GM12878 (cell line): ENCODE measurements at regions not wholly inside any gene's neighbourhood (a gene's known extent, or its start where the extent isn't known, plus 50 kb on each side); places are given as distances from the start of the nearest gene placed in this dataset.

Source experiments
- ATAC-seq: fragments of 200-7000 bp; cut with Tn5 transposase; 3 replicates; pipeline ENCODE4 v1.9.1; 2020; ENCODE audit warnings: mild to moderate bottlenecking, moderate library complexity
- BruUV-seq: library from RNA; stranded (reverse); fragments of 400-500 nt; replicated peaks from 2 replicates; lab custom pipeline; 2021; lab: Mats Ljungman, UMichigan
- CTCF ChIA-PET: fragments of 300-600 bp; sonication (Branson Sonifier 250); formaldehyde crosslinking; extraction: SDS; loops from one replicate; lab custom pipeline; 2021; ENCODE audit warnings: inconsistent platforms; lab: Yijun Ruan, JAX
- POLR2A ChIA-PET: fragments of 350-600 bp; formaldehyde crosslinking; extraction: SDS; loops from one replicate; lab custom pipeline; 2021; ENCODE audit warnings: inconsistent platforms; lab: Charles Lee
- RAD21 ChIA-PET: fragments of 300-600 bp; sonication (Branson Sonifier 250); formaldehyde crosslinking; loops from one replicate; lab custom pipeline; 2023; ENCODE audit warnings: antibody characterized with exemption; ENCODE audit not compliant: unreplicated experiment; lab: Charles Lee
- SMC1A ChIA-PET: fragments of 300-600 bp; sonication (Branson Sonifier 250); formaldehyde crosslinking; loops from one replicate; lab custom pipeline; 2023; ENCODE audit not compliant: unreplicated experiment, uncharacterized antibody; lab: Charles Lee
- DNase-seq: peaks from one replicate; pipeline ENCODE4 v3.0.0-alpha.2; 2011; ENCODE audit warnings: low read depth, low spot score
- FAIRE-seq: peaks from 3 replicates; lab custom pipeline; 2011; peaks lifted over from hg19 to GRCh38; lab: Jason Lieb, UNC
- H2AFZ ChIP-seq: 2 replicates; pipeline ENCODE4 v1.6.0; 2011; ENCODE audit warnings: low read depth, low read length, control low read depth; ENCODE audit not compliant: control insufficient read depth
- H3K27ac ChIP-seq: 2 replicates; pipeline ENCODE4 v1.5.1; 2011; ENCODE audit warnings: control low read depth; ENCODE audit not compliant: control insufficient read depth, insufficient read depth
- H3K27me3 ChIP-seq, 2 experiments: replicated peaks in 1 of 2; 2 replicates each; pipeline versions ENCODE4 v1.6.0 to v1.6.1; 2011; ENCODE audit warnings: low read length in 1 of 2; ENCODE audit not compliant: control insufficient read depth in 2 of 2, insufficient read depth in 2 of 2
- H3K36me3 ChIP-seq, 2 experiments: 2 replicates each; pipeline ENCODE4 v1.5.1; 2011; ENCODE audit warnings: low read length in 1 of 2; ENCODE audit not compliant: control insufficient read depth in 2 of 2, insufficient read depth in 2 of 2
- H3K4me1 ChIP-seq: 2 replicates; pipeline ENCODE4 v1.6.1; 2011; ENCODE audit warnings: mild to moderate bottlenecking, low read length, moderate library complexity, mixed read lengths; ENCODE audit not compliant: control insufficient read depth, insufficient read depth
- H3K4me2 ChIP-seq: 2 replicates; pipeline ENCODE4 v1.6.0; 2011; ENCODE audit warnings: control low read depth; ENCODE audit not compliant: control insufficient read depth, insufficient read depth
- H3K4me3 ChIP-seq: fragments of 200-600 bp; sonication (generic); 2 replicates; pipeline ENCODE4 v1.5.1; 2016
- H3K79me2 ChIP-seq: 2 replicates; pipeline ENCODE4 v1.6.0; 2011; ENCODE audit warnings: low read length; ENCODE audit not compliant: control insufficient read depth, insufficient read depth
- H3K9ac ChIP-seq: 2 replicates; pipeline ENCODE4 v1.8.0; 2011; ENCODE audit warnings: low read length, control low read depth, mixed read lengths; ENCODE audit not compliant: control insufficient read depth, insufficient read depth
- H3K9me3 ChIP-seq: replicated peaks from 3 replicates; pipeline ENCODE4 v1.5.1; 2011; ENCODE audit warnings: mild to moderate bottlenecking, low read length; ENCODE audit not compliant: control insufficient read depth, insufficient read depth
- H4K20me1 ChIP-seq: 2 replicates; pipeline ENCODE4 v1.6.0; 2011; ENCODE audit not compliant: control insufficient read depth, insufficient read depth
- EGR1 ChIP-seq, 2 experiments: IDR thresholded peaks; 1 replicate in 1 of 2; 2 replicates in 1 of 2; pipeline ENCODE4 v1.6.1; 2011 to 2012; ENCODE audit warnings: low read depth in 2 of 2, low read length in 2 of 2, borderline replicate concordance in 1 of 2, mild to moderate bottlenecking in 1 of 2, moderate library complexity in 1 of 2
- EP300 ChIP-seq, 2 experiments: fragments of 150-350 bp in 1 of 2; IDR thresholded peaks; 2 replicates each; pipeline ENCODE4 v1.6.1; 2011 to 2012; ENCODE audit warnings: low read depth in 2 of 2, low read length in 2 of 2, borderline replicate concordance in 1 of 2, improper control_type of control experiment in 1 of 2, inconsistent platforms in 1 of 2; ENCODE audit not compliant: control insufficient read depth in 1 of 2
- FOS ChIP-seq: IDR thresholded peaks from 3 replicates; pipeline ENCODE4 v1.6.1; 2011; ENCODE audit warnings: borderline replicate concordance; ENCODE audit not compliant: insufficient read length; ENCODE audit errors: extremely low read depth
- FOXK2 ChIP-seq: fragments of 450-650 bp; IDR thresholded peaks from 2 replicates; pipeline ENCODE4 v1.6.1; 2017; ENCODE audit warnings: mild to moderate bottlenecking, moderate library complexity
- JUND ChIP-seq: IDR thresholded peaks from 2 replicates; pipeline ENCODE4 v1.6.1; 2012; ENCODE audit warnings: low read depth, mild to moderate bottlenecking, low read length, improper control_type of control experiment, moderate library complexity
- PML ChIP-seq: IDR thresholded peaks from 2 replicates; pipeline ENCODE4 v1.6.1; 2012; ENCODE audit warnings: low read length, inconsistent platforms
- SMAD1 ChIP-seq: fragments of 450-650 bp; IDR thresholded peaks from 2 replicates; pipeline ENCODE4 v1.6.1; 2018; ENCODE audit warnings: mild to moderate bottlenecking, low read depth; ENCODE audit not compliant: partially characterized antibody
- SMC3 ChIP-seq: IDR thresholded peaks from 2 replicates; pipeline ENCODE4 v1.6.1; 2011; ENCODE audit warnings: low read length, improper control_type of control experiment, borderline replicate concordance
- SREBF1 ChIP-seq: IDR thresholded peaks from 2 replicates; pipeline ENCODE4 v1.6.1; 2012; ENCODE audit warnings: mild to moderate bottlenecking, low read length
- WGBS: methylation state at CpG from one replicate; pipeline ENCODE4 v1.1.6; 2016; ENCODE audit warnings: low lambda C conversion rate; ENCODE audit not compliant: insufficient replicate concordance, insufficient coverage; ENCODE audit errors: missing lambda C conversion rate; 5-methylcytosine and 5-hydroxymethylcytosine counted together
- in situ Hi-C: fragments of 300-500 bp; cut with MboI; formaldehyde crosslinking; loops from 9 replicates; pipeline ENCODE4 v1.14.3; 2018; ENCODE audit warnings: mixed read lengths
- intact Hi-C: fragments of 100-400 bp; cut with micrococcal nuclease; formaldehyde crosslinking; loops from one replicate; pipeline ENCODE4 v1.14.2; 2022; ENCODE audit not compliant: unreplicated experiment
- TF ChIP-seq, protein P1 (sequence below): IDR thresholded peaks from 2 replicates; pipeline ENCODE4 v1.6.1; 2011; ENCODE audit warnings: low read depth, mild to moderate bottlenecking, low read length, moderate library complexity, borderline replicate concordance; ENCODE audit errors: extremely low read depth
- TF ChIP-seq, protein P2 (sequence below): fragments of 450-650 bp; IDR thresholded peaks from 2 replicates; pipeline ENCODE4 v1.6.1; 2016; ENCODE audit warnings: mild to moderate bottlenecking, moderate library complexity, borderline replicate concordance
- TF ChIP-seq, protein P3 (sequence below): fragments of 450-650 bp; formaldehyde crosslinking; IDR thresholded peaks from 2 replicates; pipeline ENCODE4 v1.4.0; 2020; ENCODE audit warnings: mild to moderate bottlenecking, moderate library complexity

DNA sequence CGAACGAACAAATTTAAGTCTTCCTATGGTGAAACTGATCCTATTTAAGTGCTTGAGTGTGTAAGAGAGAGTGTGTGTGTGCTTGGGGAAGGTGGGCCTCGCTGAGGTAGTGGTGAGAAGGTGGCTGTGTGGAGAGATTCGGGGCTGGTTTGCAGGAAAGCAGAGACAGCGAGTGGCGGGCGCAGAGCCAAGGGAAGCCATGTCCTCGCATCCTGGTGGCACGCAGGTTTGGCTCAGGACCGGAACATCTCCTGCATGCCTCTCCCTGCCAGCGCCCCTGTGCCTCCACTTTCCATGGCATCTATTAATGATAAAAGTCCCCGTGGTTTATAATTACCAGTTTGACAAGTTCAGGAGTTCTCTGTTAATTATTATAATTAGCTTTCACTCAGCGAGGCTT, 383.1 kb upstream of the CADM1 start (continued):
- TF ChIP-seq EGR1 (IDR thresholded peaks at IDR 0.05; ENCODE audit: borderline replicate concordance in 1 of 2, low read depth in 2 of 2, low read length in 2 of 2) = no peak
- no peak for TF ChIP-seq PML

- H3K9me3 ChIP-seq = no peaks in the 10 kb centered on the region; the same call in 1 of the 3 replicates
- DNase-seq (no peak), FAIRE-seq (no peak), ATAC-seq (no peak)
- H3K36me3 ChIP-seq = no peaks in the 10 kb centered on the region
- ChIA-PET RAD21 (no interaction called here), CTCF (interaction anchor here (1.5 to 2.6 kb wide), 2 partner anchors 11 to 25 kb away, joined by 5 read pairs; no protein-coding TSS in a partner anchor), SMC1A (no interaction called here), POLR2A (no interaction called here)
- no peaks in the 10 kb centered on the region for H4K20me1 ChIP-seq
- no peak overlapping the region for H3K27ac ChIP-seq
- no peak overlapping the region for H3K9ac ChIP-seq
- H3K79me2 ChIP-seq = no peaks in the 10 kb centered on the region
- intact Hi-C loops = no loop called here
- TF ChIP-seq, protein P1, sequence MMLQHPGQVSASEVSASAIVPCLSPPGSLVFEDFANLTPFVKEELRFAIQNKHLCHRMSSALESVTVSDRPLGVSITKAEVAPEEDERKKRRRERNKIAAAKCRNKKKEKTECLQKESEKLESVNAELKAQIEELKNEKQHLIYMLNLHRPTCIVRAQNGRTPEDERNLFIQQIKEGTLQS = no peak
- TF ChIP-seq EP300 (IDR thresholded peaks at IDR 0.05; ENCODE audit: borderline replicate concordance in 1 of 2, control insufficient read depth in 1 of 2, low read depth in 2 of 2, low read length in 2 of 2) (no peak), SMC3 (no peak), FOS (no peak), FOXK2 (no peak), SMAD1 (no peak), JUND (no peak), SREBF1 (no peak)
- TF ChIP-seq, protein P2, sequence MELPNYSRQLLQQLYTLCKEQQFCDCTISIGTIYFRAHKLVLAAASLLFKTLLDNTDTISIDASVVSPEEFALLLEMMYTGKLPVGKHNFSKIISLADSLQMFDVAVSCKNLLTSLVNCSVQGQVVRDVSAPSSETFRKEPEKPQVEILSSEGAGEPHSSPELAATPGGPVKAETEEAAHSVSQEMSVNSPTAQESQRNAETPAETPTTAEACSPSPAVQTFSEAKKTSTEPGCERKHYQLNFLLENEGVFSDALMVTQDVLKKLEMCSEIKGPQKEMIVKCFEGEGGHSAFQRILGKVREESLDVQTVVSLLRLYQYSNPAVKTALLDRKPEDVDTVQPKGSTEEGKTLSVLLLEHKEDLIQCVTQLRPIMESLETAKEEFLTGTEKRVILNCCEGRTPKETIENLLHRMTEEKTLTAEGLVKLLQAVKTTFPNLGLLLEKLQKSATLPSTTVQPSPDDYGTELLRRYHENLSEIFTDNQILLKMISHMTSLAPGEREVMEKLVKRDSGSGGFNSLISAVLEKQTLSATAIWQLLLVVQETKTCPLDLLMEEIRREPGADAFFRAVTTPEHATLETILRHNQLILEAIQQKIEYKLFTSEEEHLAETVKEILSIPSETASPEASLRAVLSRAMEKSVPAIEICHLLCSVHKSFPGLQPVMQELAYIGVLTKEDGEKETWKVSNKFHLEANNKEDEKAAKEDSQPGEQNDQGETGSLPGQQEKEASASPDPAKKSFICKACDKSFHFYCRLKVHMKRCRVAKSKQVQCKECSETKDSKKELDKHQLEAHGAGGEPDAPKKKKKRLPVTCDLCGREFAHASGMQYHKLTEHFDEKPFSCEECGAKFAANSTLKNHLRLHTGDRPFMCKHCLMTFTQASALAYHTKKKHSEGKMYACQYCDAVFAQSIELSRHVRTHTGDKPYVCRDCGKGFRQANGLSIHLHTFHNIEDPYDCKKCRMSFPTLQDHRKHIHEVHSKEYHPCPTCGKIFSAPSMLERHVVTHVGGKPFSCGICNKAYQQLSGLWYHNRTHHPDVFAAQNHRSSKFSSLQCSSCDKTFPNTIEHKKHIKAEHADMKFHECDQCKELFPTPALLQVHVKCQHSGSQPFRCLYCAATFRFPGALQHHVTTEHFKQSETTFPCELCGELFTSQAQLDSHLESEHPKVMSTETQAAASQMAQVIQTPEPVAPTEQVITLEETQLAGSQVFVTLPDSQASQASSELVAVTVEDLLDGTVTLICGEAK = no peak
- TF ChIP-seq, protein P3, sequence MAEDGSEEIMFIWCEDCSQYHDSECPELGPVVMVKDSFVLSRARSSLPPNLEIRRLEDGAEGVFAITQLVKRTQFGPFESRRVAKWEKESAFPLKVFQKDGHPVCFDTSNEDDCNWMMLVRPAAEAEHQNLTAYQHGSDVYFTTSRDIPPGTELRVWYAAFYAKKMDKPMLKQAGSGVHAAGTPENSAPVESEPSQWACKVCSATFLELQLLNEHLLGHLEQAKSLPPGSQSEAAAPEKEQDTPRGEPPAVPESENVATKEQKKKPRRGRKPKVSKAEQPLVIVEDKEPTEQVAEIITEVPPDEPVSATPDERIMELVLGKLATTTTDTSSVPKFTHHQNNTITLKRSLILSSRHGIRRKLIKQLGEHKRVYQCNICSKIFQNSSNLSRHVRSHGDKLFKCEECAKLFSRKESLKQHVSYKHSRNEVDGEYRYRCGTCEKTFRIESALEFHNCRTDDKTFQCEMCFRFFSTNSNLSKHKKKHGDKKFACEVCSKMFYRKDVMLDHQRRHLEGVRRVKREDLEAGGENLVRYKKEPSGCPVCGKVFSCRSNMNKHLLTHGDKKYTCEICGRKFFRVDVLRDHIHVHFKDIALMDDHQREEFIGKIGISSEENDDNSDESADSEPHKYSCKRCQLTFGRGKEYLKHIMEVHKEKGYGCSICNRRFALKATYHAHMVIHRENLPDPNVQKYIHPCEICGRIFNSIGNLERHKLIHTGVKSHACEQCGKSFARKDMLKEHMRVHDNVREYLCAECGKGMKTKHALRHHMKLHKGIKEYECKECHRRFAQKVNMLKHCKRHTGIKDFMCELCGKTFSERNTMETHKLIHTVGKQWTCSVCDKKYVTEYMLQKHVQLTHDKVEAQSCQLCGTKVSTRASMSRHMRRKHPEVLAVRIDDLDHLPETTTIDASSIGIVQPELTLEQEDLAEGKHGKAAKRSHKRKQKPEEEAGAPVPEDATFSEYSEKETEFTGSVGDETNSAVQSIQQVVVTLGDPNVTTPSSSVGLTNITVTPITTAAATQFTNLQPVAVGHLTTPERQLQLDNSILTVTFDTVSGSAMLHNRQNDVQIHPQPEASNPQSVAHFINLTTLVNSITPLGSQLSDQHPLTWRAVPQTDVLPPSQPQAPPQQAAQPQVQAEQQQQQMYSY = no peak
- no peak overlapping the region for H3K4me3 ChIP-seq
- H3K27me3 ChIP-seq = no peaks in the 10 kb centered on the region
- no peaks in the 10 kb centered on the region for H3K4me1 ChIP-seq
- H2AFZ ChIP-seq = no peak overlapping the region
- WGBS = 56% methylated on average over 5 of the region's 5 CpGs
- in situ Hi-C loops = no loop called here
- no peak overlapping the region for H3K4me2 ChIP-seq
- BruUV-seq = no TSS peak
Measured at GRCh38 chr11:115886422-115886733, 382.2 kb upstream of the CADM1 start.
